IMR-90 (cell line): ENCODE measurements at regions not wholly inside any gene's neighbourhood (a gene's known extent, or its start where the extent isn't known, plus 50 kb on each side); places are given as distances from the start of the nearest gene placed in this dataset.

Source experiments
- ATAC-seq: fragments of 200-7000 bp; cut with Tn5 transposase; 2 replicates; pipeline ENCODE4 v1.9.1; 2020; ENCODE audit warnings: low read depth, mild to moderate bottlenecking, moderate library complexity
- BruUV-seq: library from RNA; stranded (reverse); fragments of 400-500 nt; replicated peaks from 2 replicates; lab custom pipeline; 2021; lab: Mats Ljungman, UMichigan
- CTCF ChIA-PET: fragments of 300-600 bp; formaldehyde crosslinking; extraction: SDS; loops from one replicate; lab custom pipeline; 2021; ENCODE audit warnings: antibody characterized with exemption; lab: Yijun Ruan, JAX
- POLR2A ChIA-PET: fragments of 300-600 bp; sonication (Branson Sonifier 250); formaldehyde crosslinking; loops from one replicate; lab custom pipeline; 2022; ENCODE audit warnings: antibody characterized with exemption; ENCODE audit not compliant: unreplicated experiment; lab: Charles Lee
- DNase-seq: peaks from one replicate; pipeline ENCODE4 v3.0.0; 2013
- H2AFZ ChIP-seq: replicated peaks from 2 replicates; pipeline ENCODE3; 2013; ENCODE audit warnings: low read length, mild to moderate bottlenecking; ENCODE audit not compliant: poor library complexity
- H2AK5ac ChIP-seq: 2 replicates; pipeline ENCODE4 v1.6.1; 2013; ENCODE audit warnings: low read depth, low read length, inconsistent platforms
- H2AK9ac ChIP-seq: replicated peaks from 2 replicates; pipeline ENCODE3; 2013; ENCODE audit warnings: mild to moderate bottlenecking, low read depth, low read length, moderate library complexity; ENCODE audit not compliant: poor library complexity
- H2BK120ac ChIP-seq: 2 replicates; pipeline ENCODE4 v1.6.1; 2013; ENCODE audit warnings: low read depth, low read length, inconsistent platforms
- H2BK15ac ChIP-seq: 3 replicates; pipeline ENCODE4 v1.6.1; 2013; ENCODE audit warnings: low read depth, low read length, inconsistent platforms
- H2BK20ac ChIP-seq: 2 replicates; pipeline ENCODE4 v1.6.1; 2013; ENCODE audit warnings: low read depth, mild to moderate bottlenecking, inconsistent platforms, low read length, moderate library complexity
- H2BK5ac ChIP-seq: 2 replicates; pipeline ENCODE4 v1.6.1; 2013; ENCODE audit warnings: mild to moderate bottlenecking, low read depth, low read length, inconsistent platforms; ENCODE audit not compliant: poor library complexity, severe bottlenecking
- H3K14ac ChIP-seq: replicated peaks from 2 replicates; pipeline ENCODE4 v1.6.1; 2013; ENCODE audit warnings: low read depth, low read length, inconsistent platforms
- H3K18ac ChIP-seq: 2 replicates; pipeline ENCODE4 v1.6.1; 2013; ENCODE audit warnings: low read depth, low read length, control low read depth
- H3K23ac ChIP-seq: 2 replicates; pipeline ENCODE4 v1.6.1; 2013; ENCODE audit warnings: low read depth, low read length, inconsistent platforms
- H3K27ac ChIP-seq: 2 replicates; pipeline ENCODE4 v1.5.1; 2013; ENCODE audit warnings: mild to moderate bottlenecking, control low read depth, low read length; ENCODE audit not compliant: insufficient read depth
- H3K27me3 ChIP-seq: 2 replicates; pipeline ENCODE4 v1.6.1; 2013; ENCODE audit warnings: low read length; ENCODE audit not compliant: control insufficient read depth, insufficient read depth
- H3K36me3 ChIP-seq: 2 replicates; pipeline ENCODE4 v1.6.1; 2013; ENCODE audit warnings: low read length, mixed read lengths; ENCODE audit not compliant: control insufficient read depth, insufficient read depth
- H3K4ac ChIP-seq: 2 replicates; pipeline ENCODE4 v1.6.1; 2013; ENCODE audit warnings: low read depth, low read length, inconsistent platforms
- H3K4me1 ChIP-seq: 2 replicates; pipeline ENCODE4 v1.6.1; 2013; ENCODE audit warnings: low read length, mixed read lengths; ENCODE audit not compliant: control insufficient read depth, insufficient read depth
- H3K4me2 ChIP-seq: 2 replicates; pipeline ENCODE4 v1.6.1; 2013; ENCODE audit warnings: low read depth, mild to moderate bottlenecking, control low read depth, low read length, moderate library complexity
- H3K4me3 ChIP-seq: 2 replicates; pipeline ENCODE4 v1.5.1; 2013; ENCODE audit warnings: low read depth, mild to moderate bottlenecking, control low read depth, low read length, moderate library complexity; ENCODE audit not compliant: insufficient read depth
- H3K56ac ChIP-seq: 2 replicates; pipeline ENCODE4 v1.6.1; 2013; ENCODE audit warnings: low read length, inconsistent platforms; ENCODE audit not compliant: insufficient read depth; ENCODE audit errors: extremely low read depth
- H3K79me1 ChIP-seq, 2 experiments: 2 replicates each; pipeline ENCODE4 v1.6.1; 2013; ENCODE audit warnings: low read length in 2 of 2, inconsistent platforms in 1 of 2, low read depth in 1 of 2
- H3K9ac ChIP-seq: 2 replicates; pipeline ENCODE4 v1.6.1; 2013; ENCODE audit warnings: low read depth, low read length, control low read depth
- H3K9me1 ChIP-seq: 2 replicates; pipeline ENCODE4 v1.6.1; 2013; ENCODE audit warnings: low read length, inconsistent platforms; ENCODE audit not compliant: insufficient read depth
- H3K9me3 ChIP-seq: 2 replicates; pipeline ENCODE4 v1.6.1; 2013; ENCODE audit warnings: low read length; ENCODE audit not compliant: control insufficient read depth, insufficient read depth
- H4K20me1 ChIP-seq: 2 replicates; pipeline ENCODE4 v1.6.1; 2013; ENCODE audit warnings: low read length, inconsistent platforms; ENCODE audit not compliant: insufficient read depth
- H4K5ac ChIP-seq: 2 replicates; pipeline ENCODE4 v1.6.1; 2013; ENCODE audit warnings: mild to moderate bottlenecking, low read depth, low read length, control low read depth
- H4K8ac ChIP-seq, 2 experiments: 2 replicates each; pipeline ENCODE4 v1.6.1; 2013; ENCODE audit warnings: low read depth in 2 of 2, low read length in 2 of 2, control low read depth in 1 of 2, inconsistent platforms in 1 of 2
- H4K91ac ChIP-seq: 2 replicates; pipeline ENCODE4 v1.6.1; 2013; ENCODE audit warnings: low read depth, low read length, inconsistent platforms; ENCODE audit not compliant: insufficient read depth
- BHLHE40 ChIP-seq: fragments of 150-350 bp; IDR thresholded peaks from 2 replicates; pipeline ENCODE4 v1.6.1; 2016; ENCODE audit warnings: mild to moderate bottlenecking, low read depth, low read length
- CHD1 ChIP-seq: IDR thresholded peaks from 2 replicates; pipeline ENCODE4 v1.6.1; 2012; ENCODE audit warnings: low read depth, low read length, improper control_type of control experiment
- FOS ChIP-seq: fragments of 150-350 bp; IDR thresholded peaks from 2 replicates; pipeline ENCODE4 v1.6.1; 2016; ENCODE audit warnings: low read depth, low read length
- MAFK ChIP-seq: IDR thresholded peaks from 2 replicates; pipeline ENCODE4 v1.6.1; 2012; ENCODE audit warnings: low read depth, low read length, improper control_type of control experiment
- MXI1 ChIP-seq: IDR thresholded peaks from 2 replicates; pipeline ENCODE4 v1.6.1; 2012; ENCODE audit warnings: low read depth, mild to moderate bottlenecking, low read length, moderate library complexity, borderline replicate concordance
- POLR2A ChIP-seq: IDR thresholded peaks from 2 replicates; pipeline ENCODE4 v1.6.1; 2012; ENCODE audit warnings: mild to moderate bottlenecking, low read depth, low read length
- RCOR1 ChIP-seq: IDR thresholded peaks from 2 replicates; pipeline ENCODE4 v1.6.1; 2012; ENCODE audit warnings: mild to moderate bottlenecking, low read length, improper control_type of control experiment; ENCODE audit not compliant: insufficient replicate concordance
- RFX5 ChIP-seq: IDR thresholded peaks from 2 replicates; pipeline ENCODE4 v1.8.0; 2012; ENCODE audit warnings: low read depth, mild to moderate bottlenecking, low read length, moderate library complexity
- SMC3 ChIP-seq: fragments of 150-350 bp; IDR thresholded peaks from 2 replicates; pipeline ENCODE4 v1.6.1; 2016; ENCODE audit warnings: low read depth, mild to moderate bottlenecking, antibody characterized with exemption, low read length, moderate library complexity
- WGBS, 2 experiments: methylation state at CpG; one replicate each; pipeline versions ENCODE4 v1.1.5 to v1.1.7; 2013; ENCODE audit warnings: missing lambda C conversion rate in 2 of 2; ENCODE audit not compliant: insufficient read length in 1 of 2; ENCODE audit errors: extremely low coverage in 2 of 2; 5-methylcytosine and 5-hydroxymethylcytosine counted together
- dilution Hi-C: fragments of 300-500 bp; cut with HindIII; formaldehyde crosslinking; loops from one replicate; pipeline ENCODE4 v1.14.3; 2018; ENCODE audit warnings: low sequenced_read_pairs; ENCODE audit not compliant: unreplicated experiment
- in situ Hi-C: fragments of 300-500 bp; cut with MboI; formaldehyde crosslinking; loops from 3 replicates; pipeline ENCODE4 v1.14.3; 2019; ENCODE audit warnings: low sequenced_read_pairs, inconsistent platforms, mixed read lengths
- intact Hi-C: fragments of 100-400 bp; cut with micrococcal nuclease; formaldehyde crosslinking; loops from 2 replicates; pipeline ENCODE4 v1.10.0; 2022
- TF ChIP-seq, protein P1 (sequence below): conservative IDR thresholded peaks from 2 replicates; pipeline ENCODE4 v1.5.1; 2012; ENCODE audit warnings: mild to moderate bottlenecking, low read depth, low read length, improper control_type of control experiment
- TF ChIP-seq, protein P2 (sequence below): fragments of 150-350 bp; IDR thresholded peaks from 2 replicates; pipeline ENCODE4 v1.6.1; 2016; ENCODE audit warnings: low read depth, mild to moderate bottlenecking, low read length, moderate library complexity, borderline replicate concordance
- TF ChIP-seq, protein P3 (sequence below): fragments of 150-350 bp; IDR thresholded peaks from 2 replicates; pipeline ENCODE4 v1.6.1; 2017; ENCODE audit warnings: mild to moderate bottlenecking, antibody characterized with exemption, low read length, low read depth

DNA sequence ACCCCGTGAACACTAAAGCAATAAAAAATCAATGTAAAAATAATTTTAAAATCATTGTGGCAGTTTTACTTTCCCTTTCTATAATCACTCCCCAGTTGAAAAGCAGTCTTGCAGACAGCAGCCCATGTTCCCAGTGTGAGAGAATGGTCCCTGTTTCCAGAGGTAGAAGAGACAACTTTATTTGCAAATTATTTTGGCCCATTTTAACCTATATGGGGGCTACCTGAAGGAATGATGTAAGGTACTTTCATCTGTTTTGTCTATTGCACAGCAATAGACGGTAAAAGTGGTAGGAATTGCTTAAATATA, 559.8 kb downstream of the ZWINT start:
- WGBS, 2 experiments = no CpG with 5 or more reads among the region's 2 CpGs
- TF ChIP-seq BHLHE40 (no peak), RFX5 (no peak), FOS (no peak), MAFK (no peak), SMC3 (no peak), RCOR1 (no peak), MXI1 (no peak), POLR2A (no peak), CHD1 (no peak)
- TF ChIP-seq, protein P1, sequence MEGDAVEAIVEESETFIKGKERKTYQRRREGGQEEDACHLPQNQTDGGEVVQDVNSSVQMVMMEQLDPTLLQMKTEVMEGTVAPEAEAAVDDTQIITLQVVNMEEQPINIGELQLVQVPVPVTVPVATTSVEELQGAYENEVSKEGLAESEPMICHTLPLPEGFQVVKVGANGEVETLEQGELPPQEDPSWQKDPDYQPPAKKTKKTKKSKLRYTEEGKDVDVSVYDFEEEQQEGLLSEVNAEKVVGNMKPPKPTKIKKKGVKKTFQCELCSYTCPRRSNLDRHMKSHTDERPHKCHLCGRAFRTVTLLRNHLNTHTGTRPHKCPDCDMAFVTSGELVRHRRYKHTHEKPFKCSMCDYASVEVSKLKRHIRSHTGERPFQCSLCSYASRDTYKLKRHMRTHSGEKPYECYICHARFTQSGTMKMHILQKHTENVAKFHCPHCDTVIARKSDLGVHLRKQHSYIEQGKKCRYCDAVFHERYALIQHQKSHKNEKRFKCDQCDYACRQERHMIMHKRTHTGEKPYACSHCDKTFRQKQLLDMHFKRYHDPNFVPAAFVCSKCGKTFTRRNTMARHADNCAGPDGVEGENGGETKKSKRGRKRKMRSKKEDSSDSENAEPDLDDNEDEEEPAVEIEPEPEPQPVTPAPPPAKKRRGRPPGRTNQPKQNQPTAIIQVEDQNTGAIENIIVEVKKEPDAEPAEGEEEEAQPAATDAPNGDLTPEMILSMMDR = no peak
- TF ChIP-seq, protein P2, sequence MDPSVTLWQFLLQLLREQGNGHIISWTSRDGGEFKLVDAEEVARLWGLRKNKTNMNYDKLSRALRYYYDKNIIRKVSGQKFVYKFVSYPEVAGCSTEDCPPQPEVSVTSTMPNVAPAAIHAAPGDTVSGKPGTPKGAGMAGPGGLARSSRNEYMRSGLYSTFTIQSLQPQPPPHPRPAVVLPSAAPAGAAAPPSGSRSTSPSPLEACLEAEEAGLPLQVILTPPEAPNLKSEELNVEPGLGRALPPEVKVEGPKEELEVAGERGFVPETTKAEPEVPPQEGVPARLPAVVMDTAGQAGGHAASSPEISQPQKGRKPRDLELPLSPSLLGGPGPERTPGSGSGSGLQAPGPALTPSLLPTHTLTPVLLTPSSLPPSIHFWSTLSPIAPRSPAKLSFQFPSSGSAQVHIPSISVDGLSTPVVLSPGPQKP = no peak
- TF ChIP-seq, protein P3, sequence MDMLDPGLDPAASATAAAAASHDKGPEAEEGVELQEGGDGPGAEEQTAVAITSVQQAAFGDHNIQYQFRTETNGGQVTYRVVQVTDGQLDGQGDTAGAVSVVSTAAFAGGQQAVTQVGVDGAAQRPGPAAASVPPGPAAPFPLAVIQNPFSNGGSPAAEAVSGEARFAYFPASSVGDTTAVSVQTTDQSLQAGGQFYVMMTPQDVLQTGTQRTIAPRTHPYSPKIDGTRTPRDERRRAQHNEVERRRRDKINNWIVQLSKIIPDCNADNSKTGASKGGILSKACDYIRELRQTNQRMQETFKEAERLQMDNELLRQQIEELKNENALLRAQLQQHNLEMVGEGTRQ = no peak
- Histone ChIP-seq H2BK5ac (no peak overlapping the region), H2AFZ (no peak overlapping the region), H3K56ac (no peak overlapping the region), H3K36me3 (no peaks in the 10 kb centered on the region), H2BK120ac (no peak overlapping the region), H4K20me1 (no peaks in the 10 kb centered on the region), H3K23ac (no peak overlapping the region), H3K9ac (no peak overlapping the region), H2BK20ac (no peak overlapping the region), H3K9me3 (0 out of 2 replicates have a peak, but pooled peaks cover under 1% of the 10 kb centered on the region), H3K27ac (no peak overlapping the region), H3K79me1 (no peaks in the 10 kb centered on the region), H2AK9ac (no peak overlapping the region), H2AK5ac (no peak overlapping the region), H3K14ac (no peak overlapping the region), H3K4me2 (no peak overlapping the region), H4K8ac (no peak overlapping the region), H3K4me3 (no peak overlapping the region), H2BK15ac (no peak overlapping the region), H4K91ac (no peak overlapping the region), H3K18ac (no peak overlapping the region), H4K5ac (no peak overlapping the region), H3K4ac (no peak overlapping the region), H3K27me3 (no peaks in the 10 kb centered on the region), H3K4me1 (no peaks in the 10 kb centered on the region), H3K9me1 (no peaks in the 10 kb centered on the region)
- in situ Hi-C loops (no loop called here), intact Hi-C loops (no loop called here), dilution Hi-C loops (no loop called here)
- ATAC-seq (no peak), DNase-seq (no peak)
- no TSS peak for BruUV-seq
- ChIA-PET CTCF (no interaction called here), POLR2A (no interaction called here)
